GM12878 (cell line): ENCODE measurements at regions not wholly inside any gene's neighbourhood (a gene's known extent, or its start where the extent isn't known, plus 50 kb on each side); places are given as distances from the start of the nearest gene placed in this dataset.

Experiments used
- ATAC-seq: fragments of 200-7000 bp; cut with Tn5 transposase; 3 replicates; pipeline ENCODE4 v1.9.1; 2020; ENCODE audit warnings: mild to moderate bottlenecking, moderate library complexity
- BruUV-seq: library from RNA; stranded (reverse); fragments of 400-500 nt; replicated peaks from 2 replicates; lab custom pipeline; 2021; lab: Mats Ljungman, UMichigan
- CTCF ChIA-PET: fragments of 300-600 bp; sonication (Branson Sonifier 250); formaldehyde crosslinking; extraction: SDS; loops from one replicate; lab custom pipeline; 2021; ENCODE audit warnings: inconsistent platforms; lab: Yijun Ruan, JAX
- POLR2A ChIA-PET: fragments of 350-600 bp; formaldehyde crosslinking; extraction: SDS; loops from one replicate; lab custom pipeline; 2021; ENCODE audit warnings: inconsistent platforms; lab: Charles Lee
- RAD21 ChIA-PET: fragments of 300-600 bp; sonication (Branson Sonifier 250); formaldehyde crosslinking; loops from one replicate; lab custom pipeline; 2023; ENCODE audit warnings: antibody characterized with exemption; ENCODE audit not compliant: unreplicated experiment; lab: Charles Lee
- SMC1A ChIA-PET: fragments of 300-600 bp; sonication (Branson Sonifier 250); formaldehyde crosslinking; loops from one replicate; lab custom pipeline; 2023; ENCODE audit not compliant: unreplicated experiment, uncharacterized antibody; lab: Charles Lee
- DNase-seq: peaks from one replicate; pipeline ENCODE4 v3.0.0-alpha.2; 2011; ENCODE audit warnings: low read depth, low spot score
- FAIRE-seq: peaks from 3 replicates; lab custom pipeline; 2011; peaks lifted over from hg19 to GRCh38; lab: Jason Lieb, UNC
- H2AFZ ChIP-seq: 2 replicates; pipeline ENCODE4 v1.6.0; 2011; ENCODE audit warnings: low read depth, low read length, control low read depth; ENCODE audit not compliant: control insufficient read depth
- H3K27ac ChIP-seq: 2 replicates; pipeline ENCODE4 v1.5.1; 2011; ENCODE audit warnings: control low read depth; ENCODE audit not compliant: control insufficient read depth, insufficient read depth
- H3K27me3 ChIP-seq, 2 experiments: replicated peaks in 1 of 2; 2 replicates each; pipeline versions ENCODE4 v1.6.0 to v1.6.1; 2011; ENCODE audit warnings: low read length in 1 of 2; ENCODE audit not compliant: control insufficient read depth in 2 of 2, insufficient read depth in 2 of 2
- H3K36me3 ChIP-seq, 2 experiments: 2 replicates each; pipeline ENCODE4 v1.5.1; 2011; ENCODE audit warnings: low read length in 1 of 2; ENCODE audit not compliant: control insufficient read depth in 2 of 2, insufficient read depth in 2 of 2
- H3K4me1 ChIP-seq: 2 replicates; pipeline ENCODE4 v1.6.1; 2011; ENCODE audit warnings: mild to moderate bottlenecking, low read length, moderate library complexity, mixed read lengths; ENCODE audit not compliant: control insufficient read depth, insufficient read depth
- H3K4me2 ChIP-seq: 2 replicates; pipeline ENCODE4 v1.6.0; 2011; ENCODE audit warnings: control low read depth; ENCODE audit not compliant: control insufficient read depth, insufficient read depth
- H3K4me3 ChIP-seq: fragments of 200-600 bp; sonication (generic); 2 replicates; pipeline ENCODE4 v1.5.1; 2016
- H3K79me2 ChIP-seq: 2 replicates; pipeline ENCODE4 v1.6.0; 2011; ENCODE audit warnings: low read length; ENCODE audit not compliant: control insufficient read depth, insufficient read depth
- H3K9ac ChIP-seq: 2 replicates; pipeline ENCODE4 v1.8.0; 2011; ENCODE audit warnings: low read length, control low read depth, mixed read lengths; ENCODE audit not compliant: control insufficient read depth, insufficient read depth
- H3K9me3 ChIP-seq: replicated peaks from 3 replicates; pipeline ENCODE4 v1.5.1; 2011; ENCODE audit warnings: mild to moderate bottlenecking, low read length; ENCODE audit not compliant: control insufficient read depth, insufficient read depth
- H4K20me1 ChIP-seq: 2 replicates; pipeline ENCODE4 v1.6.0; 2011; ENCODE audit not compliant: control insufficient read depth, insufficient read depth
- ASH2L ChIP-seq: fragments of 300-600, 200-600 bp; sonication (generic); IDR thresholded peaks from 2 replicates; pipeline ENCODE4 v1.6.1; 2017; ENCODE audit warnings: low read depth, mild to moderate bottlenecking, borderline replicate concordance
- BRCA1 ChIP-seq: IDR thresholded peaks from 2 replicates; pipeline ENCODE4 v1.6.1; 2011; ENCODE audit warnings: low read depth, low read length, improper control_type of control experiment
- CREB1 ChIP-seq: IDR thresholded peaks from 2 replicates; pipeline ENCODE4 v1.6.1; 2012; ENCODE audit warnings: low read depth, mild to moderate bottlenecking, inconsistent platforms
- FOXM1 ChIP-seq: IDR thresholded peaks from 2 replicates; pipeline ENCODE4 v1.6.1; 2012; ENCODE audit warnings: low read depth, mild to moderate bottlenecking, inconsistent platforms, low read length, moderate library complexity
- NBN ChIP-seq: fragments of 450-650 bp; IDR thresholded peaks from 2 replicates; pipeline ENCODE4 v1.6.1; 2016
- NFYA ChIP-seq: IDR thresholded peaks from 2 replicates; pipeline ENCODE4 v1.6.1; 2011; ENCODE audit warnings: low read depth, mild to moderate bottlenecking, low read length, improper control_type of control experiment, borderline replicate concordance
- PAX8 ChIP-seq: fragments of 450-650 bp; IDR thresholded peaks from 2 replicates; pipeline ENCODE4 v1.6.1; 2017; ENCODE audit warnings: mild to moderate bottlenecking, moderate library complexity
- SIN3A ChIP-seq: IDR thresholded peaks from 2 replicates; pipeline ENCODE4 v1.6.1; 2012; ENCODE audit warnings: low read depth, low read length, improper control_type of control experiment
- STAT3 ChIP-seq: IDR thresholded peaks from 2 replicates; pipeline ENCODE4 v1.6.1; 2011; ENCODE audit warnings: low read depth, low read length, improper control_type of control experiment
- ZBED1 ChIP-seq: IDR thresholded peaks from 2 replicates; pipeline ENCODE4 v1.6.1; 2016; ENCODE audit warnings: borderline replicate concordance
- WGBS: methylation state at CpG from one replicate; pipeline ENCODE4 v1.1.6; 2016; ENCODE audit warnings: low lambda C conversion rate; ENCODE audit not compliant: insufficient replicate concordance, insufficient coverage; ENCODE audit errors: missing lambda C conversion rate; 5-methylcytosine and 5-hydroxymethylcytosine counted together
- in situ Hi-C: fragments of 300-500 bp; cut with MboI; formaldehyde crosslinking; loops from 9 replicates; pipeline ENCODE4 v1.14.3; 2018; ENCODE audit warnings: mixed read lengths
- intact Hi-C: fragments of 100-400 bp; cut with micrococcal nuclease; formaldehyde crosslinking; loops from one replicate; pipeline ENCODE4 v1.14.2; 2022; ENCODE audit not compliant: unreplicated experiment
- TF ChIP-seq, protein P1 (sequence below): fragments of 450-650 bp; IDR thresholded peaks from 2 replicates; pipeline ENCODE4 v1.6.1; 2016; ENCODE audit warnings: mild to moderate bottlenecking

DNA sequence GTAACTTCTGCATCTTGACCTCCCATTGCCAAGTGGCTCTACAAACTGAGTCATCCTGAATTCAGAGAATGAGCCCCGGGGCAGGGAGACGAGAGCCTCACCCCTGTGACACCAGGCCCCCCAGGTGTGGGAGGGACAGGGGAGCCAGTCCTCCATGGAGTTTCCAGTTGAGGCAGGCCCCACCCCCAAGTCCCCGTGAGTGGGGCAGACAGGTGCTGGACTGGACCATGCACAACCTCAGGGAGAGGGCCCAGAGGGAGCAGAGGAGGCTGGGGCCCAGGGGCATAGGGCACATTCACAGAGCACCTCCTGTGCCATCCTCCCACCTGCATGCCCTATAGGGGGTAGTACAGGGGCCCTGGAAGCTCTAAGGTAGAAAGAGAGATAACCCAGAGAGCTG, 180.8 kb downstream of the BRD1 start (continued):
- TF ChIP-seq NBN (no peak), STAT3 (no peak), ASH2L (no peak), PAX8 (no peak), CREB1 (no peak), FOXM1 (no peak), NFYA (no peak), ZBED1 (no peak)
- TF ChIP-seq, protein P1, sequence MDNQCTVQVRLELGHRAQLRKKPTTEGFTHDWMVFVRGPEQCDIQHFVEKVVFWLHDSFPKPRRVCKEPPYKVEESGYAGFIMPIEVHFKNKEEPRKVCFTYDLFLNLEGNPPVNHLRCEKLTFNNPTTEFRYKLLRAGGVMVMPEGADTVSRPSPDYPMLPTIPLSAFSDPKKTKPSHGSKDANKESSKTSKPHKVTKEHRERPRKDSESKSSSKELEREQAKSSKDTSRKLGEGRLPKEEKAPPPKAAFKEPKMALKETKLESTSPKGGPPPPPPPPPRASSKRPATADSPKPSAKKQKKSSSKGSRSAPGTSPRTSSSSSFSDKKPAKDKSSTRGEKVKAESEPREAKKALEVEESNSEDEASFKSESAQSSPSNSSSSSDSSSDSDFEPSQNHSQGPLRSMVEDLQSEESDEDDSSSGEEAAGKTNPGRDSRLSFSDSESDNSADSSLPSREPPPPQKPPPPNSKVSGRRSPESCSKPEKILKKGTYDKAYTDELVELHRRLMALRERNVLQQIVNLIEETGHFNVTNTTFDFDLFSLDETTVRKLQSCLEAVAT: no peak

DNA sequence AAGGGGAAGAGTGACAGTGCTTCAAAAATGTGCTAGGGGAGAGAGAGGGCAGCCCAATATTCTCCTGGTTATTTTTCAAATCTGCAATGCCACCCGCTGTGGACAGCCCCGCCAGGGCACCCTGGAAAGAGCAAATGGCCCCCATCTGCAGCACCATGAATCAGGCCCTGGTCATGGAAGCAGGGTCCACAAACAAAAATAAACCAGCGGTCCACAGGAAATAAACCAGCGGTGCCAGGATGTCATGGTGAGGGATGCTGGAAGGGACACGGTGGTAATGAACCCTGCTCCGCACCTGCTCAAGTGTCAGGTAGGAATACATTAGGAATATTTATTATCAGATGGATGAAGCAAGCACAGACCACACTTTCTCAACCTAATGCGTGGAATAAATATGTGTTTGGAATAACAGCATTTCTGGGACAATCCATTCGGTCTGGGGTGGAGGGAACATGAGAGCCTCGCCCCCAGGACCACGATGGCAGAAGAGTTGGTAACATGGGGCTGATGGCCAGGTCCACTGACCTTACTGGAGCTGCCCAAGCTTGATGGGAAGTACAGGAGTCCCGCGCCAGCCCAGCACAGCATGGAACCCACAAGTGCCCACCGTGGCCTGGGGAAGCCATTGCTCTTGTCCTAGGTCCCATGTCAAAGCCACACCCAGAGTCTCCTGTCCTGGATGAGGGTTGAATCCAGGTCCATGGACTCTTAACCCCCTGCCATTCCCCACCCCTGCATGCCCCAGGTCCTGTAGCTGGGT, 181.7 kb downstream of the BRD1 start:
- 81% methylated on average over 13 of the region's 13 CpGs for WGBS
- ChIA-PET CTCF (no interaction called here), POLR2A (no interaction called here), RAD21 (no interaction called here), SMC1A (no interaction called here)
- Histone ChIP-seq H3K4me2 (no peak overlapping the region), H2AFZ (no peak overlapping the region), H3K36me3 (peaks cover 0 to 4% of the 10 kb centered on the region in 2 experiments; a peak in 3 of 4 replicates), H3K4me3 (no peak overlapping the region), H3K9me3 (no peaks in the 10 kb centered on the region; the same call in 2 of the 3 replicates), H3K27me3 (no peaks in the 10 kb centered on the region), H3K27ac (no peak overlapping the region), H4K20me1 (no peaks in the 10 kb centered on the region), H3K4me1 (no peaks in the 10 kb centered on the region)
- in situ Hi-C loops (no loop called here), intact Hi-C loops (no loop called here)
- no peak for DNase-seq
- BruUV-seq: no TSS peak
- no peak for ATAC-seq
- TF ChIP-seq BRCA1 (no peak), SIN3A (no peak)
- TF ChIP-seq, all 136 proteins: peak for 0
- Histone ChIP-seq H3K79me2 (peaks cover 2% of the 10 kb centered on the region), H3K9ac (no peak overlapping the region)
- no peak for FAIRE-seq
